IMR-90 (cell line): ENCODE measurements at regions not wholly inside any gene's neighbourhood (a gene's known extent, or its start where the extent isn't known, plus 50 kb on each side); places are given as distances from the start of the nearest gene placed in this dataset.

Experiments used
- ATAC-seq: fragments of 200-7000 bp; cut with Tn5 transposase; 2 replicates; pipeline ENCODE4 v1.9.1; 2020; ENCODE audit warnings: low read depth, mild to moderate bottlenecking, moderate library complexity
- BruUV-seq: library from RNA; stranded (reverse); fragments of 400-500 nt; replicated peaks from 2 replicates; lab custom pipeline; 2021; lab: Mats Ljungman, UMichigan
- CTCF ChIA-PET: fragments of 300-600 bp; formaldehyde crosslinking; extraction: SDS; loops from one replicate; lab custom pipeline; 2021; ENCODE audit warnings: antibody characterized with exemption; lab: Yijun Ruan, JAX
- POLR2A ChIA-PET: fragments of 300-600 bp; sonication (Branson Sonifier 250); formaldehyde crosslinking; loops from one replicate; lab custom pipeline; 2022; ENCODE audit warnings: antibody characterized with exemption; ENCODE audit not compliant: unreplicated experiment; lab: Charles Lee
- DNase-seq: peaks from one replicate; pipeline ENCODE4 v3.0.0; 2013
- H2AFZ ChIP-seq: replicated peaks from 2 replicates; pipeline ENCODE3; 2013; ENCODE audit warnings: low read length, mild to moderate bottlenecking; ENCODE audit not compliant: poor library complexity
- H2AK5ac ChIP-seq: 2 replicates; pipeline ENCODE4 v1.6.1; 2013; ENCODE audit warnings: low read depth, low read length, inconsistent platforms
- H2AK9ac ChIP-seq: replicated peaks from 2 replicates; pipeline ENCODE3; 2013; ENCODE audit warnings: mild to moderate bottlenecking, low read depth, low read length, moderate library complexity; ENCODE audit not compliant: poor library complexity
- H2BK120ac ChIP-seq: 2 replicates; pipeline ENCODE4 v1.6.1; 2013; ENCODE audit warnings: low read depth, low read length, inconsistent platforms
- H2BK15ac ChIP-seq: 3 replicates; pipeline ENCODE4 v1.6.1; 2013; ENCODE audit warnings: low read depth, low read length, inconsistent platforms
- H2BK20ac ChIP-seq: 2 replicates; pipeline ENCODE4 v1.6.1; 2013; ENCODE audit warnings: low read depth, mild to moderate bottlenecking, inconsistent platforms, low read length, moderate library complexity
- H2BK5ac ChIP-seq: 2 replicates; pipeline ENCODE4 v1.6.1; 2013; ENCODE audit warnings: mild to moderate bottlenecking, low read depth, low read length, inconsistent platforms; ENCODE audit not compliant: poor library complexity, severe bottlenecking
- H3K14ac ChIP-seq: replicated peaks from 2 replicates; pipeline ENCODE4 v1.6.1; 2013; ENCODE audit warnings: low read depth, low read length, inconsistent platforms
- H3K18ac ChIP-seq: 2 replicates; pipeline ENCODE4 v1.6.1; 2013; ENCODE audit warnings: low read depth, low read length, control low read depth
- H3K23ac ChIP-seq: 2 replicates; pipeline ENCODE4 v1.6.1; 2013; ENCODE audit warnings: low read depth, low read length, inconsistent platforms
- H3K27ac ChIP-seq: 2 replicates; pipeline ENCODE4 v1.5.1; 2013; ENCODE audit warnings: mild to moderate bottlenecking, control low read depth, low read length; ENCODE audit not compliant: insufficient read depth
- H3K27me3 ChIP-seq: 2 replicates; pipeline ENCODE4 v1.6.1; 2013; ENCODE audit warnings: low read length; ENCODE audit not compliant: control insufficient read depth, insufficient read depth
- H3K36me3 ChIP-seq: 2 replicates; pipeline ENCODE4 v1.6.1; 2013; ENCODE audit warnings: low read length, mixed read lengths; ENCODE audit not compliant: control insufficient read depth, insufficient read depth
- H3K4ac ChIP-seq: 2 replicates; pipeline ENCODE4 v1.6.1; 2013; ENCODE audit warnings: low read depth, low read length, inconsistent platforms
- H3K4me1 ChIP-seq: 2 replicates; pipeline ENCODE4 v1.6.1; 2013; ENCODE audit warnings: low read length, mixed read lengths; ENCODE audit not compliant: control insufficient read depth, insufficient read depth
- H3K4me2 ChIP-seq: 2 replicates; pipeline ENCODE4 v1.6.1; 2013; ENCODE audit warnings: low read depth, mild to moderate bottlenecking, control low read depth, low read length, moderate library complexity
- H3K4me3 ChIP-seq: 2 replicates; pipeline ENCODE4 v1.5.1; 2013; ENCODE audit warnings: low read depth, mild to moderate bottlenecking, control low read depth, low read length, moderate library complexity; ENCODE audit not compliant: insufficient read depth
- H3K56ac ChIP-seq: 2 replicates; pipeline ENCODE4 v1.6.1; 2013; ENCODE audit warnings: low read length, inconsistent platforms; ENCODE audit not compliant: insufficient read depth; ENCODE audit errors: extremely low read depth
- H3K79me1 ChIP-seq, 2 experiments: 2 replicates each; pipeline ENCODE4 v1.6.1; 2013; ENCODE audit warnings: low read length in 2 of 2, inconsistent platforms in 1 of 2, low read depth in 1 of 2
- H3K9ac ChIP-seq: 2 replicates; pipeline ENCODE4 v1.6.1; 2013; ENCODE audit warnings: low read depth, low read length, control low read depth
- H3K9me1 ChIP-seq: 2 replicates; pipeline ENCODE4 v1.6.1; 2013; ENCODE audit warnings: low read length, inconsistent platforms; ENCODE audit not compliant: insufficient read depth
- H3K9me3 ChIP-seq: 2 replicates; pipeline ENCODE4 v1.6.1; 2013; ENCODE audit warnings: low read length; ENCODE audit not compliant: control insufficient read depth, insufficient read depth
- H4K20me1 ChIP-seq: 2 replicates; pipeline ENCODE4 v1.6.1; 2013; ENCODE audit warnings: low read length, inconsistent platforms; ENCODE audit not compliant: insufficient read depth
- H4K5ac ChIP-seq: 2 replicates; pipeline ENCODE4 v1.6.1; 2013; ENCODE audit warnings: mild to moderate bottlenecking, low read depth, low read length, control low read depth
- H4K8ac ChIP-seq, 2 experiments: 2 replicates each; pipeline ENCODE4 v1.6.1; 2013; ENCODE audit warnings: low read depth in 2 of 2, low read length in 2 of 2, control low read depth in 1 of 2, inconsistent platforms in 1 of 2
- H4K91ac ChIP-seq: 2 replicates; pipeline ENCODE4 v1.6.1; 2013; ENCODE audit warnings: low read depth, low read length, inconsistent platforms; ENCODE audit not compliant: insufficient read depth
- BHLHE40 ChIP-seq: fragments of 150-350 bp; IDR thresholded peaks from 2 replicates; pipeline ENCODE4 v1.6.1; 2016; ENCODE audit warnings: mild to moderate bottlenecking, low read depth, low read length
- CHD1 ChIP-seq: IDR thresholded peaks from 2 replicates; pipeline ENCODE4 v1.6.1; 2012; ENCODE audit warnings: low read depth, low read length, improper control_type of control experiment
- CTCF ChIP-seq: conservative IDR thresholded peaks from 2 replicates; pipeline ENCODE4 v1.5.1; 2012; ENCODE audit warnings: mild to moderate bottlenecking, low read depth, low read length, improper control_type of control experiment
- ELK1 ChIP-seq: fragments of 150-350 bp; IDR thresholded peaks from 2 replicates; pipeline ENCODE4 v1.6.1; 2016; ENCODE audit warnings: low read depth, mild to moderate bottlenecking, low read length, moderate library complexity, borderline replicate concordance
- FOS ChIP-seq: fragments of 150-350 bp; IDR thresholded peaks from 2 replicates; pipeline ENCODE4 v1.6.1; 2016; ENCODE audit warnings: low read depth, low read length
- MAFK ChIP-seq: IDR thresholded peaks from 2 replicates; pipeline ENCODE4 v1.6.1; 2012; ENCODE audit warnings: low read depth, low read length, improper control_type of control experiment
- MAZ ChIP-seq: IDR thresholded peaks from 2 replicates; pipeline ENCODE4 v1.6.1; 2012; ENCODE audit warnings: low read depth, mild to moderate bottlenecking, low read length, improper control_type of control experiment, moderate library complexity, borderline replicate concordance
- MXI1 ChIP-seq: IDR thresholded peaks from 2 replicates; pipeline ENCODE4 v1.6.1; 2012; ENCODE audit warnings: low read depth, mild to moderate bottlenecking, low read length, moderate library complexity, borderline replicate concordance
- NFE2L2 ChIP-seq: fragments of 150-350 bp; IDR thresholded peaks from 2 replicates; pipeline ENCODE4 v1.6.1; 2016; ENCODE audit warnings: low read depth, mild to moderate bottlenecking, low read length
- POLR2A ChIP-seq: IDR thresholded peaks from 2 replicates; pipeline ENCODE4 v1.6.1; 2012; ENCODE audit warnings: mild to moderate bottlenecking, low read depth, low read length
- RAD21 ChIP-seq: IDR thresholded peaks from 2 replicates; pipeline ENCODE4 v1.6.1; 2012; ENCODE audit warnings: low read length, improper control_type of control experiment
- RFX5 ChIP-seq: IDR thresholded peaks from 2 replicates; pipeline ENCODE4 v1.8.0; 2012; ENCODE audit warnings: low read depth, mild to moderate bottlenecking, low read length, moderate library complexity
- SMC3 ChIP-seq: fragments of 150-350 bp; IDR thresholded peaks from 2 replicates; pipeline ENCODE4 v1.6.1; 2016; ENCODE audit warnings: low read depth, mild to moderate bottlenecking, antibody characterized with exemption, low read length, moderate library complexity
- USF2 ChIP-seq: fragments of 150-350 bp; IDR thresholded peaks from 2 replicates; pipeline ENCODE4 v1.6.1; 2017; ENCODE audit warnings: mild to moderate bottlenecking, antibody characterized with exemption, low read length, low read depth
- WGBS, 2 experiments: methylation state at CpG; one replicate each; pipeline versions ENCODE4 v1.1.5 to v1.1.7; 2013; ENCODE audit warnings: missing lambda C conversion rate in 2 of 2; ENCODE audit not compliant: insufficient read length in 1 of 2; ENCODE audit errors: extremely low coverage in 2 of 2; 5-methylcytosine and 5-hydroxymethylcytosine counted together
- dilution Hi-C: fragments of 300-500 bp; cut with HindIII; formaldehyde crosslinking; loops from one replicate; pipeline ENCODE4 v1.14.3; 2018; ENCODE audit warnings: low sequenced_read_pairs; ENCODE audit not compliant: unreplicated experiment
- in situ Hi-C: fragments of 300-500 bp; cut with MboI; formaldehyde crosslinking; loops from 3 replicates; pipeline ENCODE4 v1.14.3; 2019; ENCODE audit warnings: low sequenced_read_pairs, inconsistent platforms, mixed read lengths
- intact Hi-C: fragments of 100-400 bp; cut with micrococcal nuclease; formaldehyde crosslinking; loops from 2 replicates; pipeline ENCODE4 v1.10.0; 2022

DNA sequence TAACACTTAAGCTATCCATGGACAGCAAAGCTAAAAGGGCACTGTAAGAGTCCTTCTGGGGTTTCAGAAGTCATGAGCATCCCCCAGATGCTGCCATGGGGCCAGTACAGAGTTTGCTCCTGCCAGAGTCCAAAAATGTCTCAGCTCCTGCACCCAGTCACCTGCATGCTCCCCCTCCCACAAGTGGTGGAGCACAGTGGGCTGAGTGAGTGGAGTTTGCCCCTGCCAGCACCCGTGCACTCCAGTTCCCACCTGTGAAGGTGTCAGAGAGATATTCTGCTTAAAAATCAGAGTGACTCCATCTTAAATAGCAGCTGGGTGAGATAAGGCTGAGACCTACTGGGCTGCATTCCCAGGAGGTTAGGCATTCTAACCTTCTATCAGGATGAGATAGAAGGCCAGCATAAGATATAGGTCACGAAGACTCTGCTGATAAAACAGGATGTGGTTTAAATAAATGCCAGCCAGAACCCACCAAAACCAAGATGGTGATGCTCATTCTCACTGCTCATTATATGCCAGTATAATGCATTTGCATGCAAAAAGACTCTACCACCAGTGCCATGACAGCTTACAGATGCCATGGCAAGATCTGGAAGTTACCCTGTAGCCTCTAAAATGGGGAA lies 140.1 kb upstream of the ZNF92 start:
- Histone ChIP-seq H4K20me1 (no peaks in the 10 kb centered on the region), H2BK5ac (no peak overlapping the region), H3K9me3 (no peaks in the 10 kb centered on the region), H3K4me1 (no peaks in the 10 kb centered on the region), H2BK20ac (no peak overlapping the region), H4K8ac (no peak overlapping the region), H2AK5ac (no peak overlapping the region), H3K9me1 (no peaks in the 10 kb centered on the region), H3K4me2 (no peak overlapping the region), H3K27ac (no peak overlapping the region), H2BK120ac (no peak overlapping the region), H4K5ac (no peak overlapping the region), H3K9ac (no peak overlapping the region), H3K4ac (no peak overlapping the region), H3K36me3 (no peaks in the 10 kb centered on the region), H2BK15ac (no peak overlapping the region), H2AFZ (no peak overlapping the region), H3K4me3 (no peak overlapping the region), H4K91ac (no peak overlapping the region), H3K56ac (no peak overlapping the region), H3K14ac (no peak overlapping the region), H2AK9ac (no peak overlapping the region), H3K27me3 (peaks cover 1% of the 10 kb centered on the region; the same call in 1 of the 2 replicates), H3K18ac (no peak overlapping the region), H3K79me1 (no peaks in the 10 kb centered on the region), H3K23ac (no peak overlapping the region)
- TF ChIP-seq CTCF: no peak
- TF ChIP-seq FOS: no peak
- TF ChIP-seq SMC3: no peak
- no peak for TF ChIP-seq CHD1
- no peak for TF ChIP-seq POLR2A
- TF ChIP-seq ELK1: no peak
- no peak for TF ChIP-seq NFE2L2
- no peak for TF ChIP-seq MAFK
- no peak for TF ChIP-seq BHLHE40
- no peak for TF ChIP-seq MAZ
- TF ChIP-seq RFX5: no peak
- no peak for TF ChIP-seq USF2
- no peak for TF ChIP-seq MXI1
- no peak for TF ChIP-seq RAD21
- ATAC-seq (no peak), DNase-seq (no peak)
- dilution Hi-C loops: no loop called here
- intact Hi-C loops: no loop called here
- CTCF ChIA-PET: no interaction called here
- in situ Hi-C loops: no loop called here
- POLR2A ChIA-PET: no interaction called here
- WGBS, 2 experiments: no CpG with 5 or more reads among the region's 2 CpGs
- no TSS peak for BruUV-seq
